C4-2B (cell line): ENCODE measurements at regions not wholly inside any gene's neighbourhood (a gene's known extent, or its start where the extent isn't known, plus 50 kb on each side); places are given as distances from the start of the nearest gene placed in this dataset.

Source experiments
- CTCF ChIP-seq: fragments of 450-650 bp; conservative IDR thresholded peaks from 2 replicates; pipeline ENCODE4 v1.5.1; 2017; ENCODE audit warnings: mild to moderate bottlenecking
- ZFX ChIP-seq: fragments of 450-650 bp; IDR thresholded peaks from 2 replicates; pipeline ENCODE4 v1.6.1; 2017

GRCh38 chr2:120496235-120496634 lies 150.3 kb downstream of the INHBB start:
- no peak for TF ChIP-seq CTCF
- no peak for TF ChIP-seq ZFX
